NCI-H526 treated with DMSO at 0.1 percent for 48 hours (cell line): ENCODE measurements at regions not wholly inside any gene's neighbourhood (a gene's known extent, or its start where the extent isn't known, plus 50 kb on each side); places are given as distances from the start of the nearest gene placed in this dataset.

Experiments used
- DNase-seq: peaks from one replicate; lab custom pipeline; 2025; lab: John Stamatoyannopoulos, UW

DNA sequence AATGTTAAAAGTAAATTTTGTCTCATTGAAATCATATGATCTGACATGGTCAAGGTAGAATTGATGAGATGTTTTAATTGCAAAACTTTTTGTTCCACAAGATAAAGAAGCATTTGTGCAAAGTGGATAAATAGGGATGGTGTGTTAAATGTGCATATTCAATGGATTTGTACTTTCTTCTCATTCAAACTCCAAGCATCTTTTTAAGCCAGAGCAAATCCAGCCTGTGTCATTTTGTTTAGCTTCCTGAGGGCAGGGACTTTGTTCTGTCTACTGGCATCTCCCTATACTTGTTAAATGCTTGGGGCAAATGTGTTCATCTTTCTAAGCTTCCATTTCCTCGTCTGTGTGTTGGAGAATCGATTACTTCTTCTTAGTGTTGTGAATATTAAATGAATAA lies 200.3 kb downstream of the SLIT2 start:
- DNase-seq, result no peak

DNA sequence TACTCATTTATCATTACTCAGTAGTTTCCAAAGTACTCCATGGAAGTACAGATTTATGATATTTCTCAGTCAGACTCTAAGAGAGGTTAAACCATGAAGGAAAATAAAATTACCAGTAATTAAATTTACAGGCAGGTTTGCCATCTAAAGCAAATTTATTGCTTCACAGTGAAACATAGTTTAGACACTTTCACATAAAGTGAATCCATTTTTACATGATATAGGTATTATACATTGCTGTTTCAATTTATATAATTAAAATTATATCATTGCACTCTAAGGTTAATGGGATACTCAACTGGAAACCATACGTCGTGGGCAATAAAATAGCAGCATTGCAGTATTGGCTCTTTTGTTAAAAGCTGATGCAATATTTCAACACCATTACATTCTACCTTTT lies 202.8 kb downstream of the SLIT2 start:
- DNase-seq, result no peak

GRCh38 chr4:20456407-20456806 lies 204.7 kb downstream of the SLIT2 start:
- peak; percentile 34 for DNase-seq

GRCh38 chr4:20462426-20463175 lies 210.9 kb downstream of the SLIT2 start:
- no peak for DNase-seq

DNA sequence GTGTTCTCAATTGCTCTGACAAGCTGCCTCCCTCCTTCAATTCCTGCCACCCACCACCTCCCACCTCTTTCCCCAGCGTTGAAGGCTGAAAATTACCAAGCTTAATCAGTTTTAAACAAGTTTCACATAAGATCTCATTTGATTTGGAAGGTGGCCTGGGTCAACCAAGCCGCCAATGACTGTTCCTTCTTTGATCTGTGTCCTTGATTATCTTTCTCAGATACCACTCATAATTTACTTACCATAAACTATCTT lies 211.4 kb downstream of the SLIT2 start:
- DNase-seq, result no peak

GRCh38 chr4:20464381-20464780 lies 212.7 kb downstream of the SLIT2 start:
- no peak for DNase-seq

DNA sequence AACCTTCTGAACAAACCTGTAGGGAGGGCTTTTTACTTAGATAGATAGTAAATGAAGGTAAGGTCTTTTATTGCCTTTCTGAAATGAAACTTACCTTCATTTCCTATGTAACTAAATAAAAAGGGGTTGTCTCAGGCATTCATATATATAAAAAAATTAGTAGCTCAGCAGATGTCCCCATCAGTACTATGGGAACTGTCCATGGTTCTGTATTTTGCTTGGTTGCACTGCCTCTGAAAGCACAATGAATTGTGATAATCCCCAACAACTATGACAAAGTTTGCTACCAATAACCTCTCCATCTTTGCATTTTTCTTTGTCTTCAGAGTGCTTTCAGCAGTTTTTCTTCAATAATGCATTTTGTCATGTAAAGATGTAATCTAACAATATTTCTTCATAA lies 222.4 kb downstream of the SLIT2 start:
- no peak for DNase-seq

- DNase-seq, result peak; percentile 56
Observed at GRCh38 chr4:20478412-20478811, 221.8 kb upstream of the PACRGL start.

DNA sequence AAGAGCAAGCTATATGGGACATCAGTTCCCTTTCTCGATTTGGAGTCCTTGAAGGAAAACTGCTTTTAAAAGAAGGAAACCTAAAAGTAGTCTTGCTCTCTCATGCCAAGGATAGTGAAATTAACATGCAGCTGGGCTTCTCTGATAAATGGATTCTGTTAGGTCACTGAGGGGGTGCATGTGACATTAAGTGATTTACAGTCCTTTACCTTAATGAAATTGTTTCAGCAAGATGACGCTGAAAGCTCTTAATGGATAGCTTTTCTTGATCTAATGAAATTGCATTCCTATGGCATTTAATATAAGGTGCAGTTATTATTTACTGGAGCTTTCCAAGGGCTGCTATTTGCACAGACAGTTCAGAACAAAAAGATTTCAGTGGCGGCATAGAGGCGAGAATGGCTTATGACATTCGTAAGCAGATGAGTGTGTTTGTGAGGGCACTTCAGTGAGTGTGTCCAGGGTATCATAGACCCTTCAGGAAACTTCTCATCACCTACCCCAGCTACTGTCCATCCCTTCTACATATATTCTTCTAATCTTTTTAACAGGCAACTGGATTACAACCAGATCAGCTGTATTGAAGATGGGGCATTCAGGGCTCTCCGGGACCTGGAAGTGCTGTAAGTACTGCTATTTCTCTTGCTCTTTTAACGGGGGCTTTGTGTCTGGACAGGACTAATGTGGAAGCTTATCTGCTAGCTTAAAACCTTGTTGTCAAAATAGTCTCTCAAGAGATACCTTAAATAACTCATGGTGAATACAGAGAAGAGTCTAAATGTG lies 219.9 kb upstream of the PACRGL start:
- no peak for DNase-seq

- DNase-seq, result no peak
Observed at GRCh38 chr4:20483416-20483815, 216.8 kb upstream of the PACRGL start.

DNA sequence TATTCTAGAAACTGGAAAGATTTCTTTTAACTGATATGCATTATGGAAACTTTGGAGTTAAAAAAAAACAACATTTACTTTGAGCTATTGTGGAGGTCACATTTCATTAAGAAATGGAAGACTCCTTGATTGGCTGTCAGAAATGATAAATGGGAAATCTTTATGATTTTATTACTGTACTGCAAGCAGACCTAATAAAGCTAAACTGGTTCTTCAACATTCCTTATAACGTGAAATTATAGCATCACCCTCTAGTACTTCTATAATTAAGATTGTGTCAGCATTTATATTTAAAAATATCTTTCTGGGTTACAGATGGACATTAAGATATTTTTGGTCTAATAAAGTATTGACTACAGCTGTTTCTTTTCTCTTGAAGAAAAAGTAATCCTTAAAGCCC lies 213.8 kb upstream of the PACRGL start:
- no peak for DNase-seq

DNA sequence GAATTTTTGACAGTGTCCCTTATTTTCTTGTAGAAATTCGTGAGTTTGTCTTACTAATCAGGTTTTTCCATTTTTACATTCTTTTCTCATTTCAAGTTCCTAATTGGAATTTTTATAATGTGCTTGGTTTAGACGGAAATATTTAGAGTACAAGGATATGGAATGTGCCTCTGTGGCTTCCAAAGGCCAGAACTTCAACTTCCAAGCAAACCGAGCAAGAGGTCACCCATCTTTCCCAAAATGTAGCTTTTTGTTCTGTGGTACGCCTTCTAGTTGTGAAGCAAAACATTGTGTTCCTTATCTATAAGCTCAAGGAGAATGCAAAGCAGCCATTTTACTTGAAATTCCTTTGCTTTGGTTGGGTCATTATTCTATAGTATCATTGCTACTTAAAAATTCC lies 212.8 kb upstream of the PACRGL start:
- DNase-seq, result no peak

- no peak for DNase-seq
Observed at GRCh38 chr4:20487852-20488251, 212.4 kb upstream of the PACRGL start.

GRCh38 chr4:20490734-20491133 lies 209.5 kb upstream of the PACRGL start:
- no peak for DNase-seq

DNA sequence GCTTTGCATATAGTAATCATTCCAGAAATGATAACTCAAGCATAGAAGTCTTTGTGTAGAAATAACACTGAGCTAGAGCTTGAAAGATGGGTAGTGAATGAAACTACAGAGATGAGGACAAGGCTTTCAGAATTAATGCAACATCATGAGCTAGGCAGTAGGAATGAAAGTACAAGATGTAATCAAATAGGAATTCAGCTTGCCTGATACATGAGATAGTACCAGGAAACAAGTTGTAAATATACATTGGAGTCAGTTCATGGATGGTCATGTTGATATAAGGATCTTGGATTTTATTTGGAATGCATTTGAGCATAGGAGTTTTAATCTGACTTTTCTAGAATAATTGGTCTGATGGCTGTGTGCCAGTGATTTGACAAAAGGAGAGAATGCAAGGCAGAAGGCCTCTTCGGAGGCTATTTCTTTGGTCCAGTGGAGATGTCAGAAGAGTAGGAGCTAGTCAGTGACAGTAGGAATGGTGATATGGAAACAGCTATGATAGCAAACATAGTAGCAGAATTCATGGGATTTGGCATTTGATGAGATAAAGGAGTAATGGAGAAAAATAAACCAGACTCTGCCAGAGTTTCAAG lies 206.4 kb upstream of the PACRGL start:
- no peak for DNase-seq

DNA sequence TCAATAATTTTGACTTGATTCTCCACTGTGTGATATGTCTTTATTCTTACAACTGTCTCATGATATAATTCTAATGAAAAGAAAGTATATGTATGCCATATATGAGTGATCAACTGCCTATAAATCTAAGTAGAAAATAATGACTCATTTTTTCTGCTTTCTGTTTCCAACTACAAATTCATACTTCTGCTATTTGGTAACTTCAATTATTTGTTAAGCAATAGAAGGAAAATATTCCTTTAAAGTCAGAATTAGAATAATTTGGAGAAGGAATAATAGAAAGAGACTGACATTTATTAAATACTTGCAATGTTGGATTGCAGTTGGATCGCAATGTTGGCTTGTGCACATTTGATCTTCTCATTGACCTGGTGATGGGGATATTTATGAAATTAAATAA lies 204.2 kb upstream of the PACRGL start:
- DNase-seq, result no peak

DNA sequence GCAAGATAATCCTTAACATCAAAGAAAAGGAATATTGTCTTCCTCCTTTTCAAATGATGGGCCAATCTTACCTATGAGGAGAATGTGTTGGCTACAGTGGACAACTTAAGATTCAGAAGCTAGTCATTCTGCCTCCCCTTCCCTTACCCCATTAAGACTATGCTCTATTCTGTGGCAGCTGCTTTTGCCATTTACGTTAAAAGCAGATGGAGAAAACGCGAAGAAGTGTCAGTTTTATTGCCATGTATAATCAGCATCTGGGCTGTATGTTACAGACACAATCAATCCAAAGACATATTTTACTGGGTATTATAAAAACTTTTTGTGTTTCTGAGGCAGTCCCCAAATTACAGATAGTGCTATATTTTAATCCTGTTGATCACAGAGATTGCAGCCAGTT lies 196.1 kb upstream of the PACRGL start:
- DNase-seq, result no peak

DNA sequence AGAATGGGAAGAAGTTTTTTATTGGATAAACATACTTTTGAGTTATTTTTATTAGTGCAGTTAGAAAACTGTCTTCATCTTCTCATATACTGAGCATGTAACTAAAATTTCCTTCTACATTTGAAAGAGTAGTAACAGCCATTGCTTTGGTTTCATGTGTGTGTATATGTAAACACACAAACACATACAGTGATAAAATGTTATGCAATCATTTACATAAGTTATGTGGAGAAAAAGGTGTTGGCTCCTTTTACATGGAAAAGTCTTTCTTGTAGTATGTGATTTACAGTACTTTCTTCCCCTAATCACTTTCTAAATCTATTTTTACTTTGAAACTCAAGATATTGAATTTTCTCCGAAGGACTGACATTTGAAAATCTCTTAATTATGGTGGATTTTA lies 194.3 kb upstream of the PACRGL start:
- DNase-seq, result no peak

DNA sequence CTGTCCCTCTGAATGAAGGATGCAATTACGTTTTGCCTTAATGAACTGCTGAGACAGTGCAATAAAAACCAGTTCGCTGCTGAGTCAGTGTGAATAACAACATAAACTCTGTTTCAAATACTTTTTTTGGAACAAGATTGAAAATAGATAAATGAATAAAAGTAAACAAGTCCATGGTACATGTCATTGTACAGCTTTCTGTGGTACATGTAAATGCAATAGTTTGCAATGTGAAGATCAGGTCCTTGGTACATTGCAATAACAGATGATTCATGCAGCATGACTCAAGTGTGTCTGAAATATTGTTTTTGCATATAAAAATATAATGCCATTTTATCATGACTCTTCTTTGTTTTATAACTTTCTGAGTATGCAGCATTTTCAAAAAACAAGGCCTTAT lies 193.4 kb upstream of the PACRGL start:
- DNase-seq, result no peak

DNA sequence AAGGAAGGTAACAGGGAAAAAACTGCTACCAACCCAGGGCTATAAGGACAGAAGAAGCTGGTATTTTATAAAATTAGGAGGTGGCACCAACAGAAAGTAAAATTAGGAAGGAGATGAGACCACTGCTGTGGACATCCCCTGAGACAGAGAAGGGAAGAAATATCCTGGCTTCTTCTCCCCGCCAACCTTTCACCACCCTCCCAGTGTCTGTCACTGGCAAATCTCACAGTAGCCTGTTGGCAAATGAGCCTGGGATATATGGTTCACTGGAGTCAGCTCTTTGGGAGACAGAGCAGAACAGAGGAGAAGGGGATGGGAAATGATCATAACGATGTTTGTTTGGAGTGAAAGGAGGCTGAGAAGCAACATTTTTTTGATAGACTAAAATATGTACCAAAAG lies 190.9 kb upstream of the PACRGL start:
- DNase-seq, result no peak

GRCh38 chr4:20512033-20512792 lies 188.0 kb upstream of the PACRGL start:
- DNase-seq, result peak; percentile 41

- DNase-seq, result no peak
Observed at GRCh38 chr4:20512985-20513384, 187.3 kb upstream of the PACRGL start.

GRCh38 chr4:20520901-20521300 lies 179.4 kb upstream of the PACRGL start:
- DNase-seq, result no peak
